SU-DHL-6 (cell line): ENCODE measurements at regions not wholly inside any gene's neighbourhood (a gene's known extent, or its start where the extent isn't known, plus 50 kb on each side); places are given as distances from the start of the nearest gene placed in this dataset.

Experiments used
- CTCF ChIP-seq: fragments of 200-600 bp; sonication (generic); IDR thresholded peaks from one replicate; pipeline ENCODE4 v1.5.1; 2017; ENCODE audit warnings: antibody characterized with exemption, mild to moderate bottlenecking, low read length, moderate library complexity; ENCODE audit not compliant: insufficient read depth, poor library complexity, severe bottlenecking
- EZH2phosphoT487 ChIP-seq: fragments of 200-600 bp; sonication (generic), shearing (Covaris generic); conservative IDR thresholded peaks from 2 replicates; pipeline ENCODE4 v1.6.1; 2018; ENCODE audit warnings: mild to moderate bottlenecking, antibody characterized with exemption, low read length, moderate library complexity, mixed read lengths

- TF ChIP-seq CTCF (no peak), EZH2phosphoT487 (no peak)
Observed at GRCh38 chrX:96447161-96447560, 237.5 kb upstream of the DIAPH2 start.
